H1 (cell line): ENCODE measurements at regions not wholly inside any gene's neighbourhood (a gene's known extent, or its start where the extent isn't known, plus 50 kb on each side); places are given as distances from the start of the nearest gene placed in this dataset.

Source experiments
- CTCF ChIA-PET: fragments of 300-600 bp; sonication (Branson Sonifier 250); formaldehyde crosslinking; loops from one replicate; lab custom pipeline; 2021; ENCODE audit not compliant: partially characterized antibody; lab: Charles Lee
- POLR2A ChIA-PET: fragments of 300-600 bp; sonication (Branson Sonifier 250); formaldehyde crosslinking; loops from one replicate; lab custom pipeline; 2021; ENCODE audit warnings: inconsistent platforms; ENCODE audit not compliant: partially characterized antibody; lab: Charles Lee
- DNase-seq, 2 experiments: peaks; one replicate each; pipeline versions ENCODE4 v3.0.0 to v3.0.0-alpha.2; 2010 to 2022; ENCODE audit warnings: low spot score in 2 of 2, low read depth in 1 of 2, mixed read lengths in 1 of 2
- FAIRE-seq: peaks from 2 replicates; lab custom pipeline; 2011; peaks lifted over from hg19 to GRCh38; lab: Jason Lieb, UNC
- H2AFZ ChIP-seq: 2 replicates; pipeline ENCODE4 v1.8.1; 2012; ENCODE audit warnings: low read length, inconsistent platforms
- H2AK5ac ChIP-seq: 2 replicates; pipeline ENCODE4 v1.6.1; 2013; ENCODE audit warnings: low read depth, low read length
- H2BK120ac ChIP-seq: replicated peaks from 2 replicates; pipeline ENCODE3; 2013; ENCODE audit warnings: low read depth, low read length, inconsistent platforms
- H2BK12ac ChIP-seq: 2 replicates; pipeline ENCODE4 v1.6.1; 2013; ENCODE audit warnings: low read depth, low read length
- H2BK15ac ChIP-seq: 2 replicates; pipeline ENCODE4 v1.6.1; 2013; ENCODE audit warnings: low read length
- H2BK20ac ChIP-seq: 2 replicates; pipeline ENCODE4 v1.6.1; 2013; ENCODE audit warnings: low read length
- H2BK5ac ChIP-seq: 2 replicates; pipeline ENCODE4 v1.6.1; 2013; ENCODE audit warnings: low read depth, low read length
- H3K14ac ChIP-seq: 2 replicates; pipeline ENCODE4 v1.6.1; 2013; ENCODE audit warnings: inconsistent platforms; ENCODE audit not compliant: insufficient read length
- H3K18ac ChIP-seq: 2 replicates; pipeline ENCODE4 v1.6.1; 2013; ENCODE audit warnings: low read length; ENCODE audit errors: extremely low read depth
- H3K23ac ChIP-seq: 2 replicates; pipeline ENCODE4 v1.6.1; 2013; ENCODE audit warnings: inconsistent platforms; ENCODE audit not compliant: insufficient read length
- H3K23me2 ChIP-seq: 2 replicates; pipeline ENCODE4 v1.6.1; 2013; ENCODE audit warnings: low read depth, low read length
- H3K27ac ChIP-seq: 2 replicates; pipeline ENCODE4 v1.6.1; 2011; ENCODE audit warnings: low read depth, low read length, inconsistent platforms
- H3K27me3 ChIP-seq, 4 experiments: replicated peaks in 1 of 4; 1 replicate in 1 of 4; 2 replicates in 3 of 4; pipeline versions ENCODE4 v1.6.1 to v1.8.1; 2011 to 2013; ENCODE audit warnings: low read length in 3 of 4, mild to moderate bottlenecking in 3 of 4, inconsistent platforms in 2 of 4, mixed read lengths in 2 of 4, moderate library complexity in 1 of 4; ENCODE audit not compliant: control insufficient read depth in 3 of 4, insufficient read depth in 3 of 4; ENCODE audit errors: extremely low read depth in 1 of 4
- H3K36me3 ChIP-seq, 4 experiments: 2 replicates each; pipeline versions ENCODE4 v1.6.1 to v1.8.1; 2011 to 2013; ENCODE audit warnings: mild to moderate bottlenecking in 4 of 4, low read length in 3 of 4, moderate library complexity in 2 of 4, control low read depth in 1 of 4, inconsistent platforms in 1 of 4; ENCODE audit not compliant: insufficient read depth in 4 of 4, control insufficient read depth in 2 of 4
- H3K4ac ChIP-seq: replicated peaks from 2 replicates; pipeline ENCODE3; 2013; ENCODE audit warnings: low read length, low read depth, mixed read lengths, inconsistent platforms; ENCODE audit not compliant: insufficient read length
- H3K4me1 ChIP-seq, 4 experiments: replicated peaks in 1 of 4; 1 replicate in 1 of 4; 2 replicates in 3 of 4; pipeline versions ENCODE4 v1.6.1 to v1.8.1; 2011 to 2013; ENCODE audit warnings: low read length in 3 of 4, inconsistent platforms in 2 of 4, mixed read lengths in 1 of 4; ENCODE audit not compliant: insufficient read depth in 4 of 4, control insufficient read depth in 3 of 4
- H3K4me2 ChIP-seq, 2 experiments: 2 replicates each; pipeline versions ENCODE4 v1.6.1 to v1.8.1; 2011 to 2013; ENCODE audit warnings: low read depth in 2 of 2, low read length in 2 of 2, control low read depth in 1 of 2, inconsistent platforms in 1 of 2, mild to moderate bottlenecking in 1 of 2; ENCODE audit not compliant: insufficient read depth in 1 of 2
- H3K4me3 ChIP-seq, 4 experiments: fragments of 200-600, 300-600 bp in 1 of 4; sonication (generic), shearing (Covaris generic), sonication (Bioruptor Twin) in 1 of 4; 2 replicates each; pipeline versions ENCODE4 v1.5.1 to v1.8.1; 2011 to 2016; ENCODE audit warnings: low read length in 4 of 4, low read depth in 3 of 4, control low read depth in 2 of 4, inconsistent platforms in 2 of 4, mild to moderate bottlenecking in 2 of 4, mixed read lengths in 1 of 4, moderate library complexity in 1 of 4; ENCODE audit not compliant: insufficient read depth in 2 of 4; ENCODE audit errors: extremely low read depth in 1 of 4
- H3K56ac ChIP-seq: replicated peaks from 2 replicates; pipeline ENCODE3; 2013; ENCODE audit warnings: low read depth, mild to moderate bottlenecking, mixed read lengths, low read length, inconsistent platforms; ENCODE audit not compliant: insufficient read length
- H3K79me1 ChIP-seq: 2 replicates; pipeline ENCODE4 v1.6.1; 2013; ENCODE audit warnings: low read depth, low read length, control low read depth
- H3K79me2 ChIP-seq, 2 experiments: 2 replicates each; pipeline versions ENCODE4 v1.6.1 to v1.8.1; 2012 to 2013; ENCODE audit warnings: low read length in 2 of 2, mild to moderate bottlenecking in 2 of 2, inconsistent platforms in 1 of 2; ENCODE audit not compliant: insufficient read depth in 2 of 2, control insufficient read depth in 1 of 2
- H3K9ac ChIP-seq, 4 experiments: replicated peaks in 1 of 4; 1 replicate in 1 of 4; 2 replicates in 3 of 4; pipeline versions ENCODE4 v1.6.1 to v1.8.1; 2011 to 2013; ENCODE audit warnings: low read depth in 3 of 4, low read length in 3 of 4, control low read depth in 2 of 4, mild to moderate bottlenecking in 2 of 4, moderate library complexity in 2 of 4, inconsistent platforms in 1 of 4; ENCODE audit errors: extremely low read depth in 1 of 4
- H3K9me3 ChIP-seq, 2 experiments: 2 replicates each; pipeline versions ENCODE4 v1.6.1 to v1.8.1; 2012 to 2013; ENCODE audit warnings: mild to moderate bottlenecking in 2 of 2, moderate library complexity in 2 of 2, control low read depth in 1 of 2, inconsistent platforms in 1 of 2, low read depth in 1 of 2, low read length in 1 of 2, mixed read lengths in 1 of 2; ENCODE audit not compliant: insufficient read depth in 2 of 2
- H4K20me1 ChIP-seq, 2 experiments: replicated peaks in 1 of 2; 2 replicates each; pipeline versions ENCODE3 to v1.8.1; 2011 to 2013; ENCODE audit warnings: inconsistent platforms in 2 of 2, low read length in 2 of 2, mild to moderate bottlenecking in 1 of 2; ENCODE audit not compliant: insufficient read depth in 2 of 2, control insufficient read depth in 1 of 2
- H4K5ac ChIP-seq: 2 replicates; pipeline ENCODE4 v1.6.1; 2013; ENCODE audit warnings: low read length, low read depth, mixed read lengths, inconsistent platforms; ENCODE audit not compliant: insufficient read length
- H4K8ac ChIP-seq: 2 replicates; pipeline ENCODE4 v1.8.0; 2013; ENCODE audit warnings: mild to moderate bottlenecking, moderate library complexity, low read length, inconsistent platforms; ENCODE audit not compliant: insufficient read depth; ENCODE audit errors: extremely low read depth
- H4K91ac ChIP-seq: replicated peaks from 2 replicates; pipeline ENCODE3; 2013; ENCODE audit warnings: low read length, mixed read lengths, inconsistent platforms; ENCODE audit not compliant: insufficient read length
- USF2 ChIP-seq: IDR thresholded peaks from 2 replicates; pipeline ENCODE4 v1.6.1; 2011; ENCODE audit warnings: low read length, improper control_type of control experiment
- WGBS, 2 experiments: shearing (Covaris generic) in 1 of 2; methylation state at CpG; one replicate each; pipeline versions ENCODE4 v1.1.6 to v1.1.7; 2013 to 2015; ENCODE audit warnings: low lambda C conversion rate in 2 of 2, mixed read lengths in 2 of 2, inconsistent platforms in 1 of 2, low coverage in 1 of 2, missing lambda C conversion rate in 1 of 2; ENCODE audit not compliant: insufficient replicate concordance in 2 of 2, insufficient coverage in 1 of 2, insufficient read length in 1 of 2; ENCODE audit errors: extremely low coverage in 1 of 2, missing lambda C conversion rate in 1 of 2; 5-methylcytosine and 5-hydroxymethylcytosine counted together

GRCh38 chr6:126909493-126909892, 209.0 kb upstream of the RSPO3 start:
- Histone ChIP-seq H3K79me1 (no peaks in the 10 kb centered on the region), H2BK5ac (no peak overlapping the region), H4K5ac (no peak overlapping the region), H3K23ac (no peak overlapping the region), H3K9ac (no peak overlapping the region), H3K18ac (no peak overlapping the region), H3K27ac (no peak overlapping the region), H3K4me2 (no peak overlapping the region), H3K56ac (no peak overlapping the region), H3K14ac (no peak overlapping the region), H3K23me2 (no peaks in the 10 kb centered on the region), H3K4me3 (no peak overlapping the region), H2AK5ac (no peak overlapping the region), H3K4me1 (no peaks in the 10 kb centered on the region), H3K79me2 (no peaks in the 10 kb centered on the region), H2BK120ac (no peak overlapping the region), H3K27me3 (no peaks in the 10 kb centered on the region), H3K9me3 (no peaks in the 10 kb centered on the region), H2BK20ac (no peak overlapping the region), H3K36me3 (no peaks in the 10 kb centered on the region), H2BK15ac (no peak overlapping the region), H4K20me1 (no peaks in the 10 kb centered on the region), H3K4ac (no peak overlapping the region), H4K8ac (no peak overlapping the region), H4K91ac (no peak overlapping the region), H2BK12ac (no peak overlapping the region), H2AFZ (no peak overlapping the region)
- TF ChIP-seq USF2, result no peak
- WGBS, 2 experiments, result 96% methylated on average over 3 of the region's 3 CpGs; no CpG with 5 or more reads in 1 of the 2 experiments
- ChIA-PET POLR2A (no interaction called here), CTCF (no interaction called here)
- FAIRE-seq (no peak), DNase-seq (no peak)
